SK-N-SH (cell line): ENCODE measurements at regions not wholly inside any gene's neighbourhood (a gene's known extent, or its start where the extent isn't known, plus 50 kb on each side); places are given as distances from the start of the nearest gene placed in this dataset.
"Not testable (repeated sequence)": the region's sequence is repeated elsewhere in the genome, so short reads cannot be mapped to it uniquely, and the experiment has no call there.

Experiments
- CTCF ChIA-PET: fragments of 300-600, 350-600 bp; formaldehyde crosslinking; extraction: SDS; loops from one replicate; lab custom pipeline; 2021; lab: Yijun Ruan, JAX
- POLR2A ChIA-PET: fragments of 350-600 bp; sonication (Branson Sonifier 250); formaldehyde crosslinking; extraction: SDS; loops from one replicate; lab custom pipeline; 2020; ENCODE audit warnings: antibody characterized with exemption, inconsistent platforms; lab: Yijun Ruan, JAX
- DNase-seq: peaks from one replicate; pipeline ENCODE4 v3.0.0; 2012
- H2AFZ ChIP-seq: fragments of 200-600 bp; sonication (generic); 2 replicates; pipeline ENCODE4 v1.8.1; 2016; ENCODE audit warnings: antibody characterized with exemption, mild to moderate bottlenecking, low read depth
- H3F3A ChIP-seq: fragments of 200-600 bp; sonication (generic); replicated peaks from 2 replicates; pipeline ENCODE3; 2016; ENCODE audit warnings: antibody characterized with exemption, mild to moderate bottlenecking; ENCODE audit not compliant: insufficient read depth
- H3K27ac ChIP-seq, 2 experiments: fragments of 200-500 bp in 1 of 2; fragments of 200-600 bp in 1 of 2; sonication (Bioruptor generic) in 1 of 2; sonication (generic), shearing (Covaris generic) in 1 of 2; 2 replicates each; pipeline versions ENCODE4 v1.5.1 to v1.6.1; 2014 to 2016; ENCODE audit warnings: low read depth in 2 of 2, inconsistent platforms in 1 of 2, low read length in 1 of 2, mild to moderate bottlenecking in 1 of 2, mixed read lengths in 1 of 2
- H3K27me3 ChIP-seq: fragments of 200-600 bp; sonication (generic), shearing (Covaris generic); 2 replicates; pipeline ENCODE4 v1.6.1; 2016; ENCODE audit warnings: mixed run types; ENCODE audit not compliant: insufficient read depth
- H3K36me3 ChIP-seq, 2 experiments: fragments of 200-500 bp in 1 of 2; fragments of 200-600 bp in 1 of 2; sonication (Bioruptor generic) in 1 of 2; sonication (generic) in 1 of 2; replicated peaks in 1 of 2; 2 replicates each; pipeline versions ENCODE3 to v1.5.1; 2014 to 2016; ENCODE audit warnings: low read length in 1 of 2, mild to moderate bottlenecking in 1 of 2; ENCODE audit not compliant: insufficient read depth in 2 of 2, control insufficient read depth in 1 of 2
- H3K4me1 ChIP-seq, 2 experiments: fragments of 200-500 bp in 1 of 2; fragments of 200-600 bp in 1 of 2; sonication (Bioruptor generic) in 1 of 2; sonication (generic), shearing (Covaris generic) in 1 of 2; 2 replicates each; pipeline versions ENCODE4 v1.5.1 to v1.6.1; 2014 to 2016; ENCODE audit warnings: low read depth in 1 of 2, low read length in 1 of 2, mixed run types in 1 of 2; ENCODE audit not compliant: insufficient read depth in 2 of 2, control insufficient read depth in 1 of 2
- H3K4me2 ChIP-seq: fragments of 200-600 bp; sonication (generic), shearing (Covaris generic); 2 replicates; pipeline ENCODE4 v1.6.1; 2017; ENCODE audit warnings: mixed run types
- H3K4me3 ChIP-seq, 2 experiments: fragments of 200-500 bp in 1 of 2; fragments of 200-600 bp in 1 of 2; sonication (Bioruptor generic) in 1 of 2; sonication (generic), shearing (Covaris generic) in 1 of 2; 2 replicates each; pipeline versions ENCODE4 v1.5.1 to v1.8.1; 2014 to 2016; ENCODE audit warnings: low read depth in 2 of 2, inconsistent platforms in 1 of 2, low read length in 1 of 2, mild to moderate bottlenecking in 1 of 2, mixed read lengths in 1 of 2, moderate library complexity in 1 of 2
- H3K79me2 ChIP-seq: fragments of 200-600 bp; sonication (generic); 2 replicates; pipeline ENCODE4 v1.8.1; 2017; ENCODE audit warnings: mild to moderate bottlenecking; ENCODE audit not compliant: insufficient read depth
- H3K9ac ChIP-seq: fragments of 200-600 bp; sonication (generic); 2 replicates; pipeline ENCODE4 v1.6.1; 2017; ENCODE audit warnings: mixed run types
- H3K9me2 ChIP-seq: fragments of 200-600 bp; sonication (generic); 2 replicates; pipeline ENCODE4 v1.6.1; 2017; ENCODE audit warnings: mixed run types
- H3K9me3 ChIP-seq: fragments of 200-600 bp; sonication (generic); 2 replicates; pipeline ENCODE4 v1.6.1; 2017; ENCODE audit warnings: mixed run types, mild to moderate bottlenecking, moderate library complexity
- H4K20me1 ChIP-seq: fragments of 200-600 bp; sonication (generic); 2 replicates; pipeline ENCODE4 v1.6.1; 2017; ENCODE audit warnings: mild to moderate bottlenecking, mixed run types; ENCODE audit not compliant: insufficient read depth
- CHD2 ChIP-seq: fragments of 150-350 bp; IDR thresholded peaks from 2 replicates; pipeline ENCODE4 v1.6.1; 2018; ENCODE audit warnings: low read length; ENCODE audit not compliant: partially characterized antibody
- EP300 ChIP-seq, 2 experiments: IDR thresholded peaks; 2 replicates each; pipeline versions ENCODE4 v1.4.0 to v1.6.1; 2012; ENCODE audit warnings: borderline replicate concordance in 1 of 2, low read depth in 1 of 2, low read length in 1 of 2
- FOXJ3 ChIP-seq: sonication (generic); formaldehyde crosslinking; IDR thresholded peaks from 2 replicates; pipeline ENCODE4 v1.5.1; 2020; ENCODE audit warnings: mild to moderate bottlenecking, missing genetic modification reagents
- FOXM1 ChIP-seq: IDR thresholded peaks from 2 replicates; pipeline ENCODE4 v1.4.0; 2012; ENCODE audit warnings: low read depth, mild to moderate bottlenecking
- GABPA ChIP-seq: IDR thresholded peaks from 2 replicates; pipeline ENCODE4 v1.4.0; 2012; ENCODE audit warnings: low read depth, mild to moderate bottlenecking
- GATA2 ChIP-seq: sonication (generic); formaldehyde crosslinking; IDR thresholded peaks from 2 replicates; pipeline ENCODE4 v1.5.0; 2020; ENCODE audit warnings: mild to moderate bottlenecking, missing genetic modification reagents
- JUND ChIP-seq: IDR thresholded peaks from 2 replicates; pipeline ENCODE4 v1.4.0; 2012
- MXI1 ChIP-seq: IDR thresholded peaks from 2 replicates; pipeline ENCODE4 v1.6.1; 2012; ENCODE audit warnings: mild to moderate bottlenecking, low read depth, low read length, improper control_type of control experiment
- NRF1 ChIP-seq: IDR thresholded peaks from 2 replicates; pipeline ENCODE4 v1.6.1; 2012; ENCODE audit warnings: low read depth, mild to moderate bottlenecking, low read length
- POLR2AphosphoS5 ChIP-seq: IDR thresholded peaks from 2 replicates; pipeline ENCODE4 v1.6.1; 2012; ENCODE audit warnings: low read depth, low read length
- RAD21 ChIP-seq: IDR thresholded peaks from 2 replicates; pipeline ENCODE4 v1.6.1; 2012; ENCODE audit warnings: mild to moderate bottlenecking, low read length
- SIN3A ChIP-seq: IDR thresholded peaks from 2 replicates; pipeline ENCODE4 v1.6.1; 2012; ENCODE audit warnings: low read depth, mild to moderate bottlenecking, low read length, moderate library complexity, borderline replicate concordance
- TAF1 ChIP-seq: IDR thresholded peaks from 2 replicates; pipeline ENCODE4 v1.6.1; 2012; ENCODE audit warnings: low read depth, mild to moderate bottlenecking, low read length, moderate library complexity, borderline replicate concordance
- TCF12 ChIP-seq: IDR thresholded peaks from 2 replicates; pipeline ENCODE4 v1.4.0; 2012
- TEAD4 ChIP-seq: IDR thresholded peaks from 2 replicates; pipeline ENCODE4 v1.4.0; 2012; ENCODE audit warnings: mild to moderate bottlenecking, borderline replicate concordance; ENCODE audit not compliant: insufficient read depth
- YY1 ChIP-seq: IDR thresholded peaks from 2 replicates; pipeline ENCODE4 v1.4.0; 2012; ENCODE audit warnings: low read depth, mild to moderate bottlenecking
- WGBS: methylation state at CpG from one replicate; pipeline ENCODE4 v1.1.6; 2017; ENCODE audit warnings: low lambda C conversion rate; 5-methylcytosine and 5-hydroxymethylcytosine counted together
- TF ChIP-seq, protein P1 (sequence below): fragments of 150-350 bp; IDR thresholded peaks from 2 replicates; pipeline ENCODE4 v1.6.1; 2017; ENCODE audit warnings: antibody characterized with exemption, low read length, low read depth, borderline replicate concordance
- TF ChIP-seq, protein P2 (sequence below): IDR thresholded peaks from 2 replicates; pipeline ENCODE4; 2012
- TF ChIP-seq, protein P3 (sequence below): fragments of 150-350 bp; IDR thresholded peaks from 2 replicates; pipeline ENCODE4 v1.6.1; 2016; ENCODE audit warnings: mild to moderate bottlenecking, low read depth, low read length
- TF ChIP-seq, protein P4 (sequence below): IDR thresholded peaks from 2 replicates; pipeline ENCODE4 v1.4.0; 2012; ENCODE audit warnings: low read depth, borderline replicate concordance

DNA sequence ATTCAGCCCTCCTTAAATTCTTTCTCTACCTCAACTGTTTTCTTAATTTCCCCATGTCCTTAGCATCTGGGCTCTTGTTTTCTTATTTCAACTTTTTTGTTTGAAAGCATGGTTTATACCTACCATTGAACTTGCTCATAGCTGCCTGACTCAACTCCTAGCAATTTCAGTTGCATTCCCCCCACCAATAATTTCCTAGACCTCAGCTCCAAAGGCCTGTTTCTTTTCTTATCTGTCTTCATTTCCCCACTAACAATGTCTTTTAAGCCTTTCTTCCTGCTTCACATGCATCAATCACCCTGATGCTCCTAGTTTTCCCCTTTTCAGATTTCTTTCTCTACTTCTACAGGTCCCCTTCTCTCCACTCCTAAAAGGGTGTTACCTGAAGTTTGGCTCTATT lies 129.7 kb upstream of the PDE4D start (continued):
- TF ChIP-seq, protein P1, sequence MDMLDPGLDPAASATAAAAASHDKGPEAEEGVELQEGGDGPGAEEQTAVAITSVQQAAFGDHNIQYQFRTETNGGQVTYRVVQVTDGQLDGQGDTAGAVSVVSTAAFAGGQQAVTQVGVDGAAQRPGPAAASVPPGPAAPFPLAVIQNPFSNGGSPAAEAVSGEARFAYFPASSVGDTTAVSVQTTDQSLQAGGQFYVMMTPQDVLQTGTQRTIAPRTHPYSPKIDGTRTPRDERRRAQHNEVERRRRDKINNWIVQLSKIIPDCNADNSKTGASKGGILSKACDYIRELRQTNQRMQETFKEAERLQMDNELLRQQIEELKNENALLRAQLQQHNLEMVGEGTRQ: no peak
- TF ChIP-seq, protein P2, sequence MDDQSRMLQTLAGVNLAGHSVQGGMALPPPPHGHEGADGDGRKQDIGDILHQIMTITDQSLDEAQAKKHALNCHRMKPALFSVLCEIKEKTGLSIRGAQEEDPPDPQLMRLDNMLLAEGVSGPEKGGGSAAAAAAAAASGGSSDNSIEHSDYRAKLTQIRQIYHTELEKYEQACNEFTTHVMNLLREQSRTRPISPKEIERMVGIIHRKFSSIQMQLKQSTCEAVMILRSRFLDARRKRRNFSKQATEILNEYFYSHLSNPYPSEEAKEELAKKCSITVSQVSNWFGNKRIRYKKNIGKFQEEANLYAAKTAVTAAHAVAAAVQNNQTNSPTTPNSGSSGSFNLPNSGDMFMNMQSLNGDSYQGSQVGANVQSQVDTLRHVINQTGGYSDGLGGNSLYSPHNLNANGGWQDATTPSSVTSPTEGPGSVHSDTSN: peak; percentile 54

DNA sequence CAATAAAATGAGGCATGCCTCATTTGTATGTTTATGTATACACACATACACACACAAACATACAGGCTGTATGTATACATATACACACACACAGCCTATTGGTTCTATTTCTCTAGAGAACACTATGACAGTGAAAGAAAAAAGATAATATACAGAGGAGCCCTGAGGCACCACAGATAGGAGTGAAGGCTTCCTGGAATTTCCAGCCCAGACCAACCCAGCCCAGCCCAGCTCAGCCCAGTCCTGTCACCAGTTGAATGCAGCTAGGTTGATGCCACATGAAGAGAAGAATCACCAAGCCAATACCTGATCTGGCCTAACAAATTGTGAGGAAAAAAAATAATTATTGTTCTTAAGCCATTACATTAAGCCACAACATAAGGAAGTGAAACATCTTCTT lies 126.9 kb upstream of the PDE4D start:
- Histone ChIP-seq H3K4me2 (no peak overlapping the region), H3K9me3 (no peaks in the 10 kb centered on the region), H3K4me3 (no peak overlapping the region), H3K27ac (no peak overlapping the region), H4K20me1 (no peaks in the 10 kb centered on the region), H3F3A (peaks cover 13% of the 10 kb centered on the region), H3K79me2 (no peaks in the 10 kb centered on the region), H3K4me1 (peaks cover 0 to 13% of the 10 kb centered on the region in 2 experiments; a peak in 1 of 4 replicates), H3K27me3 (no peaks in the 10 kb centered on the region), H3K9me2 (no peaks in the 10 kb centered on the region), H3K9ac (no peak overlapping the region), H3K36me3 (no peaks in the 10 kb centered on the region), H2AFZ (no peak overlapping the region)
- TF ChIP-seq TAF1 (no peak), TEAD4 (no peak), YY1 (no peak), RAD21 (no peak), CHD2 (no peak), JUND (no peak), GABPA (no peak), FOXM1 (no peak), SIN3A (no peak), EP300 (IDR thresholded peaks at IDR 0.05; ENCODE audit: borderline replicate concordance in 1 of 2, low read depth in 1 of 2, low read length in 1 of 2) (no peak), MXI1 (no peak), FOXJ3 (CRISPR knock-in tag) (no peak), TCF12 (no peak), POLR2AphosphoS5 (no peak), GATA2 (no peak), NRF1 (no peak)
- TF ChIP-seq, protein P3, sequence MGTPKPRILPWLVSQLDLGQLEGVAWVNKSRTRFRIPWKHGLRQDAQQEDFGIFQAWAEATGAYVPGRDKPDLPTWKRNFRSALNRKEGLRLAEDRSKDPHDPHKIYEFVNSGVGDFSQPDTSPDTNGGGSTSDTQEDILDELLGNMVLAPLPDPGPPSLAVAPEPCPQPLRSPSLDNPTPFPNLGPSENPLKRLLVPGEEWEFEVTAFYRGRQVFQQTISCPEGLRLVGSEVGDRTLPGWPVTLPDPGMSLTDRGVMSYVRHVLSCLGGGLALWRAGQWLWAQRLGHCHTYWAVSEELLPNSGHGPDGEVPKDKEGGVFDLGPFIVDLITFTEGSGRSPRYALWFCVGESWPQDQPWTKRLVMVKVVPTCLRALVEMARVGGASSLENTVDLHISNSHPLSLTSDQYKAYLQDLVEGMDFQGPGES: no peak
- TF ChIP-seq, protein P4, sequence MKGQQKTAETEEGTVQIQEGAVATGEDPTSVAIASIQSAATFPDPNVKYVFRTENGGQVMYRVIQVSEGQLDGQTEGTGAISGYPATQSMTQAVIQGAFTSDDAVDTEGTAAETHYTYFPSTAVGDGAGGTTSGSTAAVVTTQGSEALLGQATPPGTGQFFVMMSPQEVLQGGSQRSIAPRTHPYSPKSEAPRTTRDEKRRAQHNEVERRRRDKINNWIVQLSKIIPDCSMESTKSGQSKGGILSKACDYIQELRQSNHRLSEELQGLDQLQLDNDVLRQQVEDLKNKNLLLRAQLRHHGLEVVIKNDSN: no peak
- TF ChIP-seq, protein P2: no peak
- TF ChIP-seq, protein P1: no peak
- ChIA-PET POLR2A (no interaction called here), CTCF (no interaction called here)
- no peak for DNase-seq

DNA sequence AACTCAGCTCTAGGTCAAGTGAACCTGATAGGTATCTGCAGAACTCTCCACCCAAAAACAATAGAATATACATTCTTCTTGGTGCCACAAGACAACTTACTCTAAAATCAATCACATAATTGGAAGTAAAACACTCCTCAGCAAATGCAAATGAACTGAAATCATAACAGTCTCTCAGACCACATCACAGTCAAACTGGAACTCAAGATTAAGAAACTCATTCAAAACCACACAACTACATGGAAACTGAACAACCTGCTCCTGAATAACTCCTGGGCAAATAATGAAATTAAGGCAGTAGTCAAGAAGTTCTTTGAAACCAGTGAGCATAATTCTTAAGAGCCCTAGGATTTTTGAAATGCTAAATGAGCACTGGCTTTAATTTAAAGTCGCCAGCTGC lies 125.4 kb upstream of the PDE4D start:
- DNase-seq, H3K27ac ChIP-seq, H3K4me2 ChIP-seq, H3K27me3 ChIP-seq, H3K79me2 ChIP-seq, H3K36me3 ChIP-seq, POLR2A ChIA-PET, H2AFZ ChIP-seq, H4K20me1 ChIP-seq, H3K9ac ChIP-seq, H3F3A ChIP-seq, H3K9me2 ChIP-seq, H3K4me3 ChIP-seq, H3K9me3 ChIP-seq: not testable (repeated sequence)
- CTCF ChIA-PET: interaction anchor here (2.1 kb wide), 1 partner anchor 9 kb away, joined by 5 read pairs; no protein-coding TSS in a partner anchor
- H3K4me1 ChIP-seq: peaks cover 0 to 13% of the 10 kb centered on the region in 2 experiments; a peak in 1 of 4 replicates
- WGBS: 69% methylated on average over 1 of the region's 1 CpG
